Right cardiac atrium (tissue), 5 donors: ENCODE measurements at regions not wholly inside any gene's neighbourhood (a gene's known extent, or its start where the extent isn't known, plus 50 kb on each side); places are given as distances from the start of the nearest gene placed in this dataset.
A peak's percentile ranks its signal among the peaks of the same experiment; 100 is the strongest.
"Not testable (repeated sequence)": the region's sequence is repeated elsewhere in the genome, so short reads cannot be mapped to it uniquely, and the experiment has no call there.

Experiments
- ATAC-seq, 2 donors: fragments of 200-7000 bp; cut with Tn5 transposase; one replicate each; pipeline versions ENCODE4 v1.8.0 to v1.9.1; 2020; ENCODE audit warnings: moderate library complexity in 2 of 2, mild to moderate bottlenecking in 1 of 2
- DNase-seq, 3 donors: peaks; one replicate each; pipeline ENCODE4 v3.0.0-alpha.2; 2020
- H3K27ac ChIP-seq: one replicate; pipeline ENCODE4 v1.5.1; 2013; ENCODE audit warnings: mild to moderate bottlenecking, low read length, control low read depth, moderate library complexity
- H3K27me3 ChIP-seq: one replicate; pipeline ENCODE4 v1.6.1; 2013; ENCODE audit not compliant: control insufficient read depth, insufficient read depth
- H3K4me1 ChIP-seq: one replicate; pipeline ENCODE4 v1.6.1; 2013; ENCODE audit warnings: low read length; ENCODE audit not compliant: control insufficient read depth, insufficient read depth
- H3K4me3 ChIP-seq: one replicate; pipeline ENCODE4 v1.5.1; 2013; ENCODE audit warnings: low read length, control low read depth
- H3K9me3 ChIP-seq: one replicate; pipeline ENCODE4 v1.6.1; 2013; ENCODE audit warnings: low read length; ENCODE audit not compliant: control insufficient read depth
- WGBS: extraction: QIAGEN DNeasy Blood & Tissue Kit; methylation state at CpG from one replicate; pipeline ENCODE4 v1.1.7; 2013; 5-methylcytosine and 5-hydroxymethylcytosine counted together
- intact Hi-C, 4 donors: fragments of 100-400 bp; cut with DNase I; formaldehyde crosslinking; loops; one replicate each; pipeline versions ENCODE4 v1.11.0 to v1.14.0; 2022 to 2023
- donor health status: healthy with polysubstance abuse.
- donor health status: DM: no; HTN: yes; CAD: no.
- donor health status: DM: no; HTN: no; CAD: no.
- donor health status: DM: no; HTN: yes; CAD: no; lungs with severe emphysema.
- donor health status: DM: yes; HTN: yes; CAD: no.

- peak in 1 of 2 donors; percentile 36 for ATAC-seq
- H3K27me3 ChIP-seq: no peaks in the 10 kb centered on the region
- H3K27ac ChIP-seq: no peak overlapping the region
- no peaks in the 10 kb centered on the region for H3K4me1 ChIP-seq
- H3K4me3 ChIP-seq: no peak overlapping the region
- DNase-seq: no peak
- H3K9me3 ChIP-seq: no peaks in the 10 kb centered on the region
- intact Hi-C loops: no loop called here
- WGBS: 35% methylated on average over 2 of the region's 2 CpGs
Measured at GRCh38 chr18:66280470-66280869, 323.4 kb downstream of the CDH19 start.

- Histone ChIP-seq H3K4me3 (no peak overlapping the region), H3K4me1 (no peaks in the 10 kb centered on the region), H3K27ac (no peak overlapping the region), H3K9me3 (no peaks in the 10 kb centered on the region), H3K27me3 (no peaks in the 10 kb centered on the region)
- no peak for ATAC-seq
- intact Hi-C loops: no loop called here
- 28% methylated on average over 4 of the region's 4 CpGs for WGBS
- no peak for DNase-seq
Measured at GRCh38 chr18:66271962-66272361, 331.9 kb downstream of the CDH19 start.

GRCh38 chr18:66264130-66264529 is 339.8 kb downstream of the CDH19 start:
- H3K9me3 ChIP-seq: no peaks in the 10 kb centered on the region
- H3K4me3 ChIP-seq: no peak overlapping the region
- no peak for DNase-seq
- no peaks in the 10 kb centered on the region for H3K4me1 ChIP-seq
- 52% methylated on average over 2 of the region's 2 CpGs for WGBS
- H3K27me3 ChIP-seq: no peaks in the 10 kb centered on the region
- intact Hi-C loops: no loop called here
- no peak for ATAC-seq
- H3K27ac ChIP-seq: no peak overlapping the region

GRCh38 chr18:66254121-66254520 is 349.8 kb downstream of the CDH19 start:
- intact Hi-C loops: no loop called here
- H3K4me3 ChIP-seq: no peak overlapping the region
- H3K4me1 ChIP-seq: no peaks in the 10 kb centered on the region
- WGBS: 84% methylated on average over 5 of the region's 5 CpGs
- H3K27me3 ChIP-seq: no peaks in the 10 kb centered on the region
- DNase-seq (no peak), ATAC-seq (no peak)
- no peaks in the 10 kb centered on the region for H3K9me3 ChIP-seq
- H3K27ac ChIP-seq: no peak overlapping the region

GRCh38 chr18:66252703-66253102 is 351.2 kb downstream of the CDH19 start:
- 29% methylated on average over 1 of the region's 1 CpG for WGBS
- Histone ChIP-seq H3K4me1 (no peaks in the 10 kb centered on the region), H3K27ac (no peak overlapping the region), H3K4me3 (no peak overlapping the region), H3K27me3 (no peaks in the 10 kb centered on the region), H3K9me3 (no peaks in the 10 kb centered on the region)
- intact Hi-C loops: no loop called here
- ATAC-seq (no peak), DNase-seq (no peak)

GRCh38 chr18:66235206-66235605 is 368.7 kb downstream of the CDH19 start:
- WGBS: 41% methylated on average over 2 of the region's 2 CpGs
- Histone ChIP-seq H3K27ac (no peak overlapping the region), H3K4me3 (no peak overlapping the region), H3K27me3 (peaks cover 3% of the 10 kb centered on the region), H3K9me3 (no peaks in the 10 kb centered on the region), H3K4me1 (no peaks in the 10 kb centered on the region)
- intact Hi-C loops: no loop called here
- DNase-seq (no peak), ATAC-seq (no peak)

- Histone ChIP-seq H3K9me3 (no peaks in the 10 kb centered on the region), H3K27me3 (peaks cover 3% of the 10 kb centered on the region), H3K4me1 (no peaks in the 10 kb centered on the region), H3K4me3 (no peak overlapping the region), H3K27ac (no peak overlapping the region)
- intact Hi-C loops: no loop called here
- no peak for DNase-seq
- WGBS: 69% methylated on average over 2 of the region's 2 CpGs
- ATAC-seq: no peak
Measured at GRCh38 chr18:66226782-66227181, 377.1 kb downstream of the CDH19 start.

- intact Hi-C loops, H3K27me3 ChIP-seq, H3K4me3 ChIP-seq, ATAC-seq, H3K9me3 ChIP-seq, H3K27ac ChIP-seq, H3K4me1 ChIP-seq: not testable (repeated sequence)
- WGBS: 91% methylated on average over 12 of the region's 12 CpGs
- peak in 1 of 3 donors; percentile 48 for DNase-seq
Measured at GRCh38 chr18:66223317-66223716, 380.6 kb downstream of the CDH19 start.

- ATAC-seq: no peak
- DNase-seq: no peak
- no peak overlapping the region for H3K4me3 ChIP-seq
- no peak overlapping the region for H3K27ac ChIP-seq
- no peaks in the 10 kb centered on the region for H3K9me3 ChIP-seq
- H3K27me3 ChIP-seq: no peaks in the 10 kb centered on the region
- intact Hi-C loops: no loop called here
- 81% methylated on average over 1 of the region's 1 CpG for WGBS
- H3K4me1 ChIP-seq: no peaks in the 10 kb centered on the region
Measured at GRCh38 chr18:66222174-66222573, 381.7 kb downstream of the CDH19 start.

- Histone ChIP-seq H3K27ac (no peak overlapping the region), H3K9me3 (no peaks in the 10 kb centered on the region), H3K4me3 (no peak overlapping the region), H3K27me3 (no peaks in the 10 kb centered on the region), H3K4me1 (no peaks in the 10 kb centered on the region)
- 73% methylated on average over 2 of the region's 2 CpGs for WGBS
- ATAC-seq: no peak
- intact Hi-C loops: no loop called here
- DNase-seq: no peak
Measured at GRCh38 chr18:66219817-66220216, 384.1 kb downstream of the CDH19 start.

- intact Hi-C loops: no loop called here
- H3K27ac ChIP-seq: no peak overlapping the region
- H3K9me3 ChIP-seq: no peaks in the 10 kb centered on the region
- no peaks in the 10 kb centered on the region for H3K27me3 ChIP-seq
- no peaks in the 10 kb centered on the region for H3K4me1 ChIP-seq
- ATAC-seq: no peak
- DNase-seq: no peak
- no peak overlapping the region for H3K4me3 ChIP-seq
- 74% methylated on average over 1 of the region's 1 CpG for WGBS
Measured at GRCh38 chr18:66211749-66212148, 392.1 kb downstream of the CDH19 start.

- intact Hi-C loops: no loop called here
- WGBS: 88% methylated on average over 3 of the region's 3 CpGs
Measured at GRCh38 chr18:66210875-66211274, 393.0 kb downstream of the CDH19 start.

More at GRCh38 chr18:66210875-66211274, 393.0 kb downstream of the CDH19 start:
- no peaks in the 10 kb centered on the region for H3K4me1 ChIP-seq
- H3K9me3 ChIP-seq: no peaks in the 10 kb centered on the region
- no peaks in the 10 kb centered on the region for H3K27me3 ChIP-seq
- ATAC-seq (no peak), DNase-seq (no peak)
- no peak overlapping the region for H3K4me3 ChIP-seq
- H3K27ac ChIP-seq: no peak overlapping the region
